Natural killer cell (primary cell): ENCODE measurements at regions not wholly inside any gene's neighbourhood (a gene's known extent, or its start where the extent isn't known, plus 50 kb on each side); places are given as distances from the start of the nearest gene placed in this dataset.

Experiments used
- ATAC-seq, 3 donors: fragments of 150-1000 bp in 2 of 3; fragments of 200-7000 bp in 1 of 3; cut with Tn5 transposase; 1 replicate in 1 of 3; 2 replicates in 2 of 3; pipeline ENCODE4 v1.10.0; 2021; ENCODE audit warnings: mild to moderate bottlenecking in 2 of 3, moderate library complexity in 2 of 3
- DNase-seq, 2 donors: peaks; one replicate each; pipeline versions ENCODE4 v3.0.0 to v3.0.0-alpha.2; 2013 to 2021; ENCODE audit warnings: mixed read lengths in 1 of 2
- H3K27ac ChIP-seq: one replicate; pipeline ENCODE4 v1.5.1; 2013; ENCODE audit warnings: mild to moderate bottlenecking, low read length
- H3K27me3 ChIP-seq: one replicate; pipeline ENCODE4 v1.6.1; 2013; ENCODE audit warnings: low read length; ENCODE audit not compliant: control insufficient read depth, insufficient read depth
- H3K36me3 ChIP-seq: one replicate; pipeline ENCODE4 v1.6.1; 2013; ENCODE audit warnings: low read length; ENCODE audit not compliant: control insufficient read depth, insufficient read depth
- H3K4me1 ChIP-seq: one replicate; pipeline ENCODE4 v1.6.1; 2013; ENCODE audit warnings: low read length; ENCODE audit not compliant: control insufficient read depth, insufficient read depth
- H3K4me3 ChIP-seq: one replicate; pipeline ENCODE4 v1.5.1; 2013; ENCODE audit warnings: low read length
- H3K9me3 ChIP-seq: one replicate; pipeline ENCODE4 v1.6.1; 2013; ENCODE audit warnings: low read length; ENCODE audit not compliant: control insufficient read depth, insufficient read depth
- H3K27ac Mint-ChIP-seq, 2 donors: one replicate each; pipeline ENCODE4 v1.8.0; 2022; ENCODE audit warnings: mild to moderate bottlenecking in 2 of 2, mixed read lengths in 2 of 2, moderate library complexity in 1 of 2
- H3K27me3 Mint-ChIP-seq, 2 donors: one replicate each; pipeline ENCODE4 v1.8.0; 2022; ENCODE audit warnings: low read depth in 2 of 2, mixed read lengths in 2 of 2
- H3K36me3 Mint-ChIP-seq: one replicate; pipeline ENCODE4 v1.8.0; 2022; ENCODE audit warnings: mixed read lengths
- H3K4me1 Mint-ChIP-seq, 2 donors: one replicate each; pipeline ENCODE4 v1.8.0; 2022; ENCODE audit warnings: mixed read lengths in 2 of 2
- H3K4me3 Mint-ChIP-seq: one replicate; pipeline ENCODE4 v1.8.0; 2022; ENCODE audit warnings: mild to moderate bottlenecking, moderate library complexity, mixed read lengths
- H3K9me3 Mint-ChIP-seq, 2 donors: one replicate each; pipeline ENCODE4 v1.8.0; 2022; ENCODE audit warnings: mixed read lengths in 2 of 2
- WGBS: methylation state at CpG from one replicate; pipeline ENCODE4 v1.1.7; 2013; ENCODE audit warnings: missing lambda C conversion rate; ENCODE audit not compliant: insufficient coverage; 5-methylcytosine and 5-hydroxymethylcytosine counted together
- intact Hi-C: fragments of 100-400 bp; cut with micrococcal nuclease; formaldehyde crosslinking; loops from one replicate; pipeline ENCODE4 v1.14.2; 2022
- TF ChIP-seq, protein P1 (sequence below): fragments of 200-600 bp; IDR thresholded peaks from one replicate; pipeline ENCODE4 v1.8.0; 2022; ENCODE audit warnings: antibody characterized with exemption

DNA sequence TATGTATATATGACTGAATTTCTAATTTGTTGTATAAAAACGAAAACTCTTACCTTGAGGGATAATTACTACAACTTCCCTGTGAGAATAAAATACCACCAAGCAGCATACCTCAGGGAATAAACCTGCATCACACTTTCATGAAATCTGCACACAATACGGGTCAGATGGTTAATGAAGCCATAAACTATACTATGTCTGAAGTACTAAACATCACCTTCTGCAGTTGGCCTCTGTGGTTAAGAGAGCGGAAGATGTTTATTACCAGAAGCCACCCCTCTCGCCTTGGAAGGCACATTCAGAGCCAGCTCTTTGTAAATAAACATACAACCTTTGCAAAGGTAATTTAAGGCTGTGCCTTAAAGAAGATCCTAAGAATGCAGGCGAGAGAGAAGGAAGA is 462.1 kb upstream of the NR2F2 start:
- TF ChIP-seq, protein P1, sequence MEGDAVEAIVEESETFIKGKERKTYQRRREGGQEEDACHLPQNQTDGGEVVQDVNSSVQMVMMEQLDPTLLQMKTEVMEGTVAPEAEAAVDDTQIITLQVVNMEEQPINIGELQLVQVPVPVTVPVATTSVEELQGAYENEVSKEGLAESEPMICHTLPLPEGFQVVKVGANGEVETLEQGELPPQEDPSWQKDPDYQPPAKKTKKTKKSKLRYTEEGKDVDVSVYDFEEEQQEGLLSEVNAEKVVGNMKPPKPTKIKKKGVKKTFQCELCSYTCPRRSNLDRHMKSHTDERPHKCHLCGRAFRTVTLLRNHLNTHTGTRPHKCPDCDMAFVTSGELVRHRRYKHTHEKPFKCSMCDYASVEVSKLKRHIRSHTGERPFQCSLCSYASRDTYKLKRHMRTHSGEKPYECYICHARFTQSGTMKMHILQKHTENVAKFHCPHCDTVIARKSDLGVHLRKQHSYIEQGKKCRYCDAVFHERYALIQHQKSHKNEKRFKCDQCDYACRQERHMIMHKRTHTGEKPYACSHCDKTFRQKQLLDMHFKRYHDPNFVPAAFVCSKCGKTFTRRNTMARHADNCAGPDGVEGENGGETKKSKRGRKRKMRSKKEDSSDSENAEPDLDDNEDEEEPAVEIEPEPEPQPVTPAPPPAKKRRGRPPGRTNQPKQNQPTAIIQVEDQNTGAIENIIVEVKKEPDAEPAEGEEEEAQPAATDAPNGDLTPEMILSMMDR = no peak
- Mint-ChIP-seq H3K27ac (peak overlapping the region; percentile 88 to 90), H3K4me3 (peak overlapping the region; percentile 91), H3K36me3 (no peaks in the 10 kb centered on the region), H3K4me1 (peaks cover 91 to 96% of the 10 kb centered on the region in 2 donors), H3K27me3 (no peaks in the 10 kb centered on the region), H3K9me3 (no peaks in the 10 kb centered on the region)
- Histone ChIP-seq H3K36me3 (no peaks in the 10 kb centered on the region), H3K27me3 (no peaks in the 10 kb centered on the region), H3K4me1 (peaks cover 58% of the 10 kb centered on the region), H3K27ac (peak overlapping the region; percentile 31), H3K9me3 (no peaks in the 10 kb centered on the region), H3K4me3 (no peak overlapping the region)
- WGBS = 32% methylated on average over 4 of the region's 5 CpGs
- ATAC-seq (peak; percentile 16 to 45 (median 40)), DNase-seq (peak in 1 of 2 donors; percentile 31)
- intact Hi-C loops = loop anchor here (10.0 kb wide), 1 partner anchor 1704 kb away; no protein-coding TSS in a partner anchor

DNA sequence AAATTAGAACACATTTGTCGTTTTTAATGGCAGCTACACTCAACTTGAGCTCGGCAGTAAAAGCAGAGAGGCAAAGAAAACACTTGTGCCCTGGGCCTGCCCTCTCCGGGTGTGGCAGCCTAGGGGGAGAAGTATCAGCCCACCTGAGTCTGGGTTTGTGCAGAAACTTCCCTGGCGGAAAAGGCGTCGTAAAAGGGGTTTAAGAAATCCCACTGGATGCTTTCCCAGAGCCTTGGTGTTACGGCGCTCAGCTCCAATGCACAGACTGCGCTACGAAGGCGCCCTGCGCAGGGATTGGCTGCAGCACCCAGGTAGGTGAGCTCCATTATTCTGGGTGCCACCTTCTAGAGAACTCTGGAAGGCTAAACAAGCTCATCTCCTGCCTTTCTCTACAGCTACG is 461.5 kb upstream of the NR2F2 start:
- no peaks in the 10 kb centered on the region for H3K36me3 ChIP-seq
- H3K4me1 ChIP-seq = peaks cover 53% of the 10 kb centered on the region
- Mint-ChIP-seq H3K36me3 (no peaks in the 10 kb centered on the region), H3K27me3 (no peaks in the 10 kb centered on the region), H3K9me3 (no peaks in the 10 kb centered on the region), H3K4me1 (peaks cover 86 to 96% of the 10 kb centered on the region in 2 donors), H3K27ac (peak overlapping the region; percentile 88 to 90), H3K4me3 (peak overlapping the region; percentile 91)
- no peak overlapping the region for H3K4me3 ChIP-seq
- H3K9me3 ChIP-seq = no peaks in the 10 kb centered on the region
- H3K27me3 ChIP-seq = no peaks in the 10 kb centered on the region
- 84% methylated on average over 13 of the region's 13 CpGs for WGBS
- TF ChIP-seq, protein P1 = no peak
- no peak for DNase-seq
- intact Hi-C loops = loop anchor here (10.0 kb wide), 1 partner anchor 1704 kb away; no protein-coding TSS in a partner anchor
- peak overlapping the region; percentile 31 for H3K27ac ChIP-seq
- no peak for ATAC-seq

DNA sequence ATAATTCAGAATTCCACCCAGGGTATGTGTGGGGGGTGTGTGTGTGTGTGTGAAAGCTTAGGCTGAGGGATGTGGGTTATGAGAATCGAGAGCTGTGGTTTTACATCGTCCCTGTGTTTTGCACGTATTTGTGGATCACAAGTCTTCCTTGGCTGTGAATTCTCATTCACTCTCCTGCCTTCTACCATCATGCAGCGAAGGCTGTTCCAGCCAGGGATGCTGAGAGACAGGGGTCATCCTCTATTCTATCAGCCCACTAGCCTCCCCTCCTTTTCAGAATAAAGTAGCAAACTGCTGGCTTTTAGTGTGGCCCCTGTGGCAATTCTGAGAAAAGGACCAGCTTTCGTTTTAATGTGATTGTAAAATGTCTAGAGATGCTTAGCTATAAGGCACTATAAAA is 460.6 kb upstream of the NR2F2 start:
- Histone ChIP-seq H3K4me3 (no peak overlapping the region), H3K4me1 (peaks cover 46% of the 10 kb centered on the region), H3K27me3 (no peaks in the 10 kb centered on the region), H3K27ac (peak overlapping the region; percentile 41), H3K9me3 (no peaks in the 10 kb centered on the region), H3K36me3 (no peaks in the 10 kb centered on the region)
- Mint-ChIP-seq H3K27me3 (no peaks in the 10 kb centered on the region), H3K4me3 (peak overlapping the region; percentile 91), H3K9me3 (no peaks in the 10 kb centered on the region), H3K36me3 (no peaks in the 10 kb centered on the region), H3K4me1 (peaks cover 84 to 96% of the 10 kb centered on the region in 2 donors), H3K27ac (peak overlapping the region; percentile 88 to 90)
- ATAC-seq = peak; percentile 20 to 57 (median 27)
- TF ChIP-seq, protein P1 = no peak
- intact Hi-C loops = loop anchor here (10.0 kb wide), 1 partner anchor 1705 kb away; no protein-coding TSS in a partner anchor
- DNase-seq = peak; percentile 23 to 24
- whole genome bisulfite sequencing = 30% methylated on average over 5 of the region's 5 CpGs

DNA sequence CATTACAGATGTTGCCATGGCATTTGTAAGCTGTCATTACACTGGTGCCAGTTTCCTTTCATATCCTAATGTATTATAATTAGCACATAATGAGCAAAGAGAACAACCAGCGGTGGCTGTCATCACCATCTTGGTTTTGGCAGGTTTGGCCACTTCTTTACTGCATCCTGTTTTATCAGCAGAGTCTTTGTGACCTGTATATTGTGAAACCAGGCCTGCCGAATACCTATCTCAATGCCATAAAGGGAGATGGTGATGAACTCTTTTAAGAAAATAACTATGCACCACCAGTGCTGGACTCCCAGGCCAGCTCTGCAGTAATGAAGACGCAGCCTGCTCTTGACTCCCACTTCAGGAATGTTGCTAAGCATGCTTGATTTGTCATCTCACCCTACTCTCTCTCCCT is 458.1 kb upstream of the NR2F2 start:
- 67% methylated on average over 2 of the region's 3 CpGs for WGBS
- Mint-ChIP-seq H3K9me3 (no peaks in the 10 kb centered on the region), H3K4me1 (peaks cover 70 to 86% of the 10 kb centered on the region in 2 donors), H3K36me3 (no peaks in the 10 kb centered on the region), H3K4me3 (peak overlapping the region; percentile 91), H3K27me3 (no peaks in the 10 kb centered on the region), H3K27ac (peak overlapping the region; percentile 88 to 90)
- peak; percentile 37 to 74 (median 64) for ATAC-seq
- intact Hi-C loops = no loop called here
- Histone ChIP-seq H3K4me3 (no peak overlapping the region), H3K27me3 (no peaks in the 10 kb centered on the region), H3K4me1 (peaks cover 35% of the 10 kb centered on the region), H3K9me3 (no peaks in the 10 kb centered on the region), H3K36me3 (no peaks in the 10 kb centered on the region), H3K27ac (peak overlapping the region; percentile 59)
- TF ChIP-seq, protein P1 = no peak
- peak in 1 of 2 donors; percentile 38 for DNase-seq
